ENCODE measurements at regions not wholly inside any gene's neighbourhood (a gene's known extent, or its start where the extent isn't known, plus 50 kb on each side); places are given as distances from the start of the nearest gene placed in this dataset.
"Not testable (repeated sequence)": the region's sequence is repeated elsewhere in the genome, so short reads cannot be mapped to it uniquely, and the experiment has no call there.

DNA sequence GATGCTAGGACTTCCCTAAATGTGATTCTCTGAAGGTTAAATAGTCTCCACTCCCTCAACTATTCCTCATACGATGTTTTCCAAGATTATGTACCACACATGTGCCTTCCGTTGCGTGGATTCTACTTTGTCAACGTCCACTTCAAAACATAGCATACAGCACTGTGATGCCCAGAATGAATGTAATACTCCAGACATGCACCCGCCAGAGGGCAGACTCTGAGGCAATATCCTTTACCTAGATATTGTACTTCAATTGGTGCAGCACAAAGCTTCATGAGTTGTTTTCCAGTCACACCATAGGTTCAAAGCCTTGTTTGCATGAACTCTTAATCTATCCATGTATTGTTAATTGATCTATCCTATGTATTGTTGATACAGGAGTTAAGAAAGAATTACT is 201.0 kb upstream of the NABP1 start:
- DNase-seq, result no peak

DNA sequence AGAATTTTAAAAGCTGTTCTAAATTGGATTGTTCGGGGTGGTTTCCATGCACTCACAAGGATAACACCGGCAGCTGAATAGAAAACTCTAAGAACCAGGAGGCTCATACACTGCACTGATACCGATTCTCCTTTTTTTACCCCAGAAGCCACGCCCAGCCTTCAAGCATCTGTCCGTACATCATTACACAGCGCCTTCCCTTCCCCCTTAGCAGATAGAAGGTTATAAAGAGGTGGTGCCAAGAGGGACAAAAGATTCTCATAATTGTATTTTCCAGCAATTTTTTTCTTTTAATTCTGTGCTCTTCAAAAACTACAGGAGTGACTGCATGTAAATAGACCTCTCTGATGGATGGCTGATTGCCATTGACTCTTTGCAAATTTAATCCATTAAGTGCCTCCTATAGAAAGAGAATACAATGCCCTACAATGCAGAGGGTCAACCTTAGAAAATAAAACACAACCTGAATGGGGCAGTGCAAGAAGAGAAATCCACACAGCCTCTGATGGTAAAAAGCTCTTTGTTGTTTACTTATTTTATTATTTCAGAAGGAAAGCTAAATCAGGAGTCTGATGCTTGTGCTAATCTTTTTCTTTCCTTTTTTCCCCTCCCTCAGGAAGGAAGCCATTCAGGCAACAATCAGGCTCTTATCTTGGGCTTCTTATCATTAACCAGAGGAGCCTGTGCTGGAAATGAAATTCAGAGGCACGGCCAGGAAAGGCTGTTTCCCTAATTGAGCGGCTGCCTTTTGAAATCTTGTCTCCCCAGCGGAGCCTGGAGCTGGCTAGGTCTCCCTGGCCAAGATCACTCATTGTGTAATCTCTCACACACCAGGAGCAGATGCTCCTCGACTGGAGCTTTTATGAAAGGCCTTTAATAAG is 198.9 kb upstream of the NABP1 start:
- DNase-seq, result peak; percentile 91

DNA sequence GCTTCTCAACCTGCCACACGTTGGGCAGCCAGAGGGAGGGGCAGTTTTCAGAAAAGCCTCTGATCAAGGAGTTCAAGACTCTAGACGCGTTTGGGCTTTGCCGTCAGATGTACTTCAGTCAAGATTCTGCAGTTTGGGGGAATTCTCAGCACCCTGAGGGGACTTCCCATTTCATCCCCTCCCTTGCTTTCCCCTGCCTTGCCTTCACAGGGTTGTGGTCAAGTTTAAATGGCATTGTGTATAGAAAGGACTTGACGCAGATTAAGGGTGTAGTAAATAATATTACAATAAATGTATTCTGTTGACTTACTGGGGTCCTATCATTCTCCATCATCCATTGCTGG is 198.3 kb upstream of the NABP1 start:
- DNase-seq, result no peak

DNA sequence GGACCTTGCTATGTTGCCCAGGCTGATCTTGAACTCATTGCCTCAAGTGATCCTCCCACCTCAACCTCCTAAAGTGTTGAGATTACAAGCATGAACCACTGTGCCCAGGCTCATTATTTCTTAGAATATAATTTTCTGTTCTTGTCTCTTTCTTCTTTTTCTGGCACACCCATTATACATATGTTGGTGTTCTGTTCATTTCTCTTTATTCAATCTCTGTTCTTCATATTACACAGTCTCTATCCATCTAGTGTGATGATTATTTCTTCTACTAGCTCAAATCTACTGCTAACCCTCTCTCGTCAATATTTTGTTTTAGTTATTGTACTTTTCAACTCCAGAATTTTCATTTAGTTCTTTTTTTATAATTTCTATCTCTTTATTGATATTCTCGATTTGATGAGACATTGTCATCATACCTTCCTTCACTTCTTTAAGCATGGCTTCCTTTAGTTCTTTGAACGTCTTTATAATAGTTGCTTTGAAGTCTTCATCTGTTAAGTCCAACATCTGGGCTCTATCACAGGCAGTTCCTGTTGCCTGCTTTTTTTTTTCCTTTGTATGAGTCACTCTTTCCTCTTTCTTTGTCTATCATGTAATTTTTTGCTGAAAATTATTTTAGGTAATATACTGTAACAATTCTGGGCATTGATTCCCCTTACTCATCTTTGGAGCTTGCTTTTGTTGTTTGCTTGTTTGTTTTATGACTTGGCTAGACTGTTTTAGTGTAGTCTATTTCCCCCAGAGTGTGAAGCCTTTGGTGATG is 196.4 kb upstream of the NABP1 start:
- no peak for DNase-seq

DNA sequence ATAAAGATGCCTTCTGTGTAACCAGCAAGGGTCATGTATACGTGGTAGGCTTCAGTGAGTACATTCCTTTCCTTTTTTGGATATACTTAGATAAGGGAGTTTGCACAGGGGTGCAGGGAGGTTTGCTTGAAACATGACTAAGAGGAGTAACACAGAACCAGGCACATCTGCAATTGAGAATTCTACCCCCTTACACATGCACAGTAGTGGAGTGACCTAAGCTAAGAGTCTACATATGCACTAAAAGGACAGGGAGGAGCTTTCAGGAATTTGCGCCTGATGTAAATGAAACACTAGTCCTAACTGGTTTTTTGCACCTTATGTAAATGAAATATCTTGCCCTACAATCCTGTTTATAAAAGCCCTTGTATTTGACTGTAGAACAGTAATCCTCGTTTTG is 194.8 kb upstream of the NABP1 start:
- no peak for DNase-seq

DNA sequence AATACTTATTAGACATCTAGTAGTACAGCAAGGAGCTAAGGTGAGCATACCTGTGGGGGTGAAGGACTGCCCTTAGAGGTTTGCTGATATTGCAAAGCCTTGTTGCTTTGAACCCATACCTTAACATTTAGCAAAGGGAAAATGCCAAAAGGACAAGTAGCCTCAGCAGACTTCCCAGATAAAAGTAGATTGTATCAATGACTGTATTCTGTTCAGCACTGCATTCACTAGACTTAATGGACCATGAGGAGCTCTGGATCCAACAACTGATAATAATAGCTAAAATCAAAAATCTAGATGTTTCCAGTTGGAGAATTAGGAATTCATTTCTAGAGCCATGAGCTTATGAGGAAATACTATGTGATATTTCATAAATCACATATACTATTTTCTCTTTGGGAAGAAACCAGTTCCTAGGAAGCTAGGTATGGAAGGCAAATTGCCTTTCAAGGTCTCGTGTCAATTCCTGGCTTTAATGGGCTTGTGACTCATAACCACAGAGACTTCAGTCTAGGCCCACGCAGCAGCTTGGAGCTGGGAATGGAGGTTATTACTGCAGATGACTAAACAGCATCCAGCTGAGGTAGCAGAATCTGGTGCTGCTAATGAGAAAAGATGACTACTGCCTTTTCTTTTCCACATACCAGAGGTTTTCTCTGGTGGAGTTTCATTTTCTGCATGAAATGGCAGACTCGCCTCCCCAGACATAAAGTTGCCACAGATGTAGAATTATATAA is 191.2 kb upstream of the NABP1 start:
- DNase-seq, result no peak

DNA sequence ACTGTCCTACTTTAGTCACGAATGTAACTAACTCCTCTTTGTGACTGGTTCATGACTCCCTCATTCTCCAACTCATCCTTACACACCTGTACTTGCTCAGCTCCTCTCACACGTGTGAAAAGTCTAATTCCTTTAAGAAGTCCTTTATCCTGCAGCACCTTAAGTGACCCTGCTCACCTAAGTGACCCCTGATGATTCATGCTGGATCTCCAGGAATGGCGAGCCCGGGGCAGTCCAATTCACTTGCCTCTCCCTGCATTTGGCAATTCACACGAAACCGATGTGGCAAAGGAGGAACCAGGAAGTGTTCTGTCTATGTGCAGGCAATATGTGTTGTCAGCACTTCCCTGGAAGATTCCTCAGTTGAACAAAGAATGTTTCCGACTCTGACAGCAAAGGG is 189.8 kb upstream of the NABP1 start:
- DNase-seq, result no peak

DNA sequence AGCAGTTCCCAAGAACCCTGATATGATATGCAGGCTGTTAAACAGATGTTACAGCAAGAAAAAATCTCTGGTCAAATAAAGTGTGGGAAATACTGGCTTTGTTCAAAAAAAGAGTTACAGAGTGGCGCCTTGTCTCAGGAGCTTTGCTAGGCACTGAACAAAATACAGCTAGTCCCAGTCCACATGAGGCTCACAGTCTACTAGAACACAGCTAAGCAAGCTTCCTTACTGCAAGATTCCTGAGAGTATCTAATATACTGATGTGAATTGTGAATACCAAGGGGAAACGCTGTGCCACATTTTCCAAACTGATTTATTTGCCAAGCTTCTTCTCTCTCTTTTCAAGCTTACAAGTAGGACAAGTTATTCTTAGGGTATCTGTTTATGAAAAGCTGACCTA is 188.8 kb upstream of the NABP1 start:
- DNase-seq, result no peak

DNA sequence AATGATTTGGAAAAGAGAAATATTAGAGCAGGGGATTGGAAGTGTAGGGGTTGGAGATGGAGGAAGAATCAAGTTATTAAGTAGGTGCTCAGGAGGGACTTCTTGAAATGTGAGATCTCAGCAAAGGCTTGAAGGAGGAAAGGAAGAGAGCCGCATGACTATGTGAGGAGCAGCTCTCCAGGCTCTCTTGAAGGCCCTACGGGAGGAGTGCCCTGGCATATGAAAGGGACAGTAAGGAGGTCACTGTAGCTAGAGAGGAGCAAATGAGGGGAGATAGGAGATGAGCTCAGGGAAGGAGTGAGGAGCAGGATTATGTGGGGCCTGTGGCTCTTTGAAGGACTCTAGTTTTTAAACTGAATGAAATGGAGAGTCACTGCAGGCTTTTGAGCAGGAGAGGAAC is 181.1 kb upstream of the NABP1 start:
- DNase-seq, result no peak

DNA sequence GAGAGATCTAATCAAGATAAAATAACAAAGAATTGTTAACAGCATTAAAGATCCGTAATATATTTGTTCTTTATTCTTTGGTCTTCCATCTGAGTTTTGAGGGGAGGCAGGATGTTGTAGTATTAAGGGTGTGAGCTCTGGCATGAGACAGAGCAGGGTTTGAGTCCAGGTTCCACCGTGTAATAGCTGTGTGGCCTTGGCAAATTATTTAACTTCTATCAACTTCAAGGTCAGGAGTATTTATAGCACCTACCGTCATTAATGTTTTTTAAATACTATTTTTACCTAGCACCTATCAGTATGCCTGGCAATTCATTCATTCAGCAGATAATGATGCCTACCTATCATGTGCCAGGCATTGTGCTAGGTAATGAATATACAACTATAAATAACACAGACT is 180.1 kb upstream of the NABP1 start:
- no peak for DNase-seq

DNA sequence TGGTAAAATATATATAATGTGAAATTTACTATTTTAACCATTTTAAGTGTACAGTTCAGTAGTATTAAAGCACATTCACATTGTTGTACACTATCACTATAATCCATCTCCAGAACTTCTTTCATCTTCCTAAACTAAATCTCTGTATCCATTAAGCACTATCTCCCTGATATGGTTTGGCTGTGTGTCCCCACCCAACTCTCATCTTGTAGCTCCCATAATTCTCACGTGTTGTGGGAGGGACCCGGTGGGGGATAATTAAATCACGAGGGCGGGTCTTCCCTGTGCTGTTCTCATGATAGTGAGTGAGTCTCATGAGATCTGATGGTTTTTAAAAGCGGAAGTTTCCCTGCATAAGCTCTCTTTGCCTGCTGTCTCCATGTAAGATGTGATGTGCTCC is 178.9 kb upstream of the NABP1 start:
- DNase-seq, result no peak

DNA sequence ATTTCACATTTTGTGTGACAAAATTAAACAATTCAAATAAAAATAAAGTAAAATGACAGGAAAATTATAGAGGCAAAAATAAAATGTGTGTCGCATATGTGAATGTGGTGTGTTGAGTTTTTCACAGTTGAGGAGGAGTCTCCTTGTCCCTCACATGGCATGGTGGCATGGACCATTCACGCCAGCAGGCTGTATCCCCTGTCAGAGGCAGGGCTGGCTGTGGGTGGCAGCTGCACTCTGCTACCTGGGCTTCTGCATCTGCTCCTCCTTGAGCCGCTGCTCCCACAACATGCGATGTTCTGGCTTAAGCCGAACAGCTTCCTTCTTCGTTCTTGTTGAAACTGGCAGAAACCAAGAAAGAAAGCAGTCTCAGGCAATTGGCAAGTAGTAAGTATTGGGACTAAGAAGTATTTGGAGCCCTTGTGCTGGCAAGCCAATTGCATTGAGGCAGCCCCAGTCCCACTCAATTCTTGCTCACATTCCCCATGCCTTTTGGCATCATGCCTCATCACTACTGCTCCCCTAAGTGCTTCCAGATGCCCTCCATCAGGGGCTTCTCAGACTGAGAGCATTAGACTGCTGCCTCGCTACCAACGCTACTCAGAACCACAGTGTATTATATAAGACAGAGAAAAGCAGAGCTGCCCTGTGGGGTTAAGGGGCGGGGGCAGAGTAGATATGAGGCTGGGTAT is 177.9 kb upstream of the NABP1 start:
- DNase-seq, result no peak

DNA sequence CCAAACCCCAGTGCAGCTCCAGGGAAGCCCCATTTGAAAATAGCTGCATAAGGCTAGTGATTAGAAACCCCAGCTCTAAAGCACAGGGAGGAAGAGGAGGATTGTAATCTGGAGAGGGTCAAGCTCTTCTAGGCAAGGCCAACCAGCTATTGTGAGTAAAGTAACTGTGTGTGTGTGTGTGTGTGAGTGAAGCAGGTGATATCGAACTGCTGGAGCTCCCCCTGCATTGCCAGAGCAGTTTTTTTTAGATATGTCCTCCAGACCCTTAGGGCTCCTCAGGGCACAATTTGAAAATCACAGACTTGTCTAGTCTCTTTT is 177.4 kb upstream of the NABP1 start:
- DNase-seq, result peak; percentile 60

DNA sequence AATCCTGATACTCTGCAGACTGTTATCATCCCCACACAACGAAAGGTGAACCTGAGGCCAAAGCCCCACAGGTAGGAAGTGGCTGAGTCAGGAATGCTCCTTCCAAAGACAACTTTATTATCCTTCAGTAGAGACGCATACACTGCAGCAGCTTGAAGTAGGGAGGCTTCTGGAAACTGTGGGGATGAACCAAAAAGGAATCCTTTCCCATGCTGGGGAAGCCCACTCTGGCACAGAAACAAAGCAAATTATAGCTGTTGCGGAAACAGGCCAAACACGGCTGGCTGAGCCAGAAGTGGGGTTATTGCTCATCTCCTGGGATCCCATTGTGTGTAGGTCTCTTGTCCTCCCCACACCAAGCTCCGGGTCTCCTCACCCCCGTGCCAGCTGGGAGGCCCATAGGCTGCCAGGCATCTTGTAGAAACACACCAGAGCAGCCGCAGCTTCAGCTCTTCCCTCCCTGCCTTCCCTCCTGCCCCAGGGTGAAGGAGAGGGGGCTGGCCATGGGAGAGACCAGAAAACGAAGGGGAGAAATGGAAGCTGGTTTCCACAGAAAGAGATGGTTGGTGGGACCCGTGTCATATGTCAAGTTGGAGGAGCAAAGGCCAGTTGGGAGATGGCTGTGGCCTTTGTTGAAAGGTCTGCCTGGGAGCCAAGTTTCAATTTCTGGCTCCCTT is 176.9 kb upstream of the NABP1 start:
- DNase-seq, result no peak

DNA sequence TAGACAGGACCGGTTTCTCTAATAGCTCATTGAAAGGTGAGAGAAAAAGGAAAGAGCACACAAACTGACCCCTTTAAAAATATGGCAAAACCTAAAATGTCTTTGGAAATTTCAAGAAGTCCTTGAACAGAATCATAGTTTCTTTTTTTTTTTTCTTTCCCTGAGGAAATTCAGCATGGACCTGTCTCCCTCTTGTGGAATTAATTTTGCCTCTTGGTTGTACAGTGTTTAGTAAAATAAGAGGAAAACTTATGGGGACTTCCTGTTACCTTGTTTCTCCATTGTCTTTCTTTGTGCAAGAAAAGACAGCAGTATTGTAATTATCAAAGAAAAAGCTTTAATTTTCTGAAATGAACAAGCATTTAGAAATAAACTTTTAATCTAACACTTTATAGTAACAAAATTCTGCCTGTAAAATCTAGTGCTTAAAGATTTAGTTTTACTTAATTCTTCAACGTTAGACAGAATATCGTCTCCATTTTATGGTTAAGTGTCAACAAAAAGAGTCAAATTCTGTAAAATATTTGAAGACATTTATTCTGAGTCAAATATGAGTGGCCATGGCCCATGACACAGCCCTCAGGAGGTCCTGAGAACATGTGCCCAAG is 176.3 kb upstream of the NABP1 start:
- DNase-seq, result peak; percentile 50

DNA sequence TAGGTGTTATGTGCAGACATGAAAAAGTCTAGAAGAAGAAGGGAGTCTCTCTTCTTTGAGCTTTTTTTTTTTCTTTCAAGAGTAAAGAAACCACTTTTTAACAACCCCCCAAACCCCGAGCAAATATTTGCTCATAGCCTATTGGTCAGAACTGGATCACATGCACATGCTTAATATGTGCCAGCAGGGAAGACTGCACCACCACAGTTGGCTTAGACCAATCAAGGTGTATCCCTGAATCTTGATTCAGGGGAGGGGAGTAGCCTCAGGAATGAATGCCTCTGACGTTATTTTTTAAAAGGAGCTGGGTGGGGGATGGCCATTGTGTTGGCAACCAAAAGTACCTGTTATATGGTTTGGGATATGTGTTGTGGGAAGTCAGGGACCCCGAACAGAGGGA is 171.4 kb upstream of the NABP1 start:
- no peak for DNase-seq

DNA sequence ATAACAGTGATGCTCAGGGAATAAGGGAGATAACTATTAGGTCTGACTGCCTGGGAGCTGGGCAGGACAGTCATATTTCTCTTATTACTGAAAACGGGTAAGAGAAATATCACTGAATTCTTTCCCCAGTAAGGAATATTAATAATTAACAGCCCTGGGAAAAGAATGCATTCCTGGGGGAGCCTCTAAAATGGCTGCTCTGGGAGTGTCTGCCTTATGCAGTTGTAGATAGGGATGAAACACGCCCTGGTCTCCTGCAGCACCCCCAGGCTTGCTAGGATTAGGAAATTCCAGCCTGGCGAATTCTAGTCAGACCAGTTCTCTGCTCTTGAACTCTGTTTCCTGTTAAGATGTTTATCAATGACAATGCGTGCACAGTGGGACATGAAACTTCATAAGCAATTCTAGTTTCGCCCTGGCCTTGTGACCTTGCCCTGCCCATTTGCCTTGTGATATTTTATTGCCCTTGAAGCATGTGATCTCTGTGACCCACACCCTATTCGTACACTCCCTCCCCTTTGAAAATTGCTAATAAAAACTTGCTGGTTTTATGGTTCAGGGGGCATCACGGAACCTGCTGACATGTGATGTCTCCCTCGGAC is 170.6 kb upstream of the NABP1 start:
- DNase-seq, result not testable (repeated sequence)

DNA sequence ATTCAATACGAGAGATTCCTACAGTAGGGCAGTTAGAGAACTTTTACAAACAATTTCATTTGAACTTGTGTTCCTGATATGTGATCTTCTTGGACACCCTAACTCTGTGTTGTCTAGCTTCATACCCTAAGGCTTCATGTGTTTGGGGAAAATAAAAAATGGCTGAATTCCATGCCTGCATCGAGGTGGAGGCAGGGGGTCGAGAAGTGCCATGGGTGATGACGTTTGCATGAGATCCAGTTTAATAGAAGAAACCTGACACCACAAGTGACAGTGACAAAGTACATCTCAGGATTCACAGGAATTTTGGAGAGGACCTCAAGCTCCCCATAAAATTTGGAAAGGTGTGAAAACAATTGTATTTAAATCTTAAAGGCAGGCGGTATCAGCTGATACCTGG is 169.2 kb upstream of the NABP1 start:
- no peak for DNase-seq

DNA sequence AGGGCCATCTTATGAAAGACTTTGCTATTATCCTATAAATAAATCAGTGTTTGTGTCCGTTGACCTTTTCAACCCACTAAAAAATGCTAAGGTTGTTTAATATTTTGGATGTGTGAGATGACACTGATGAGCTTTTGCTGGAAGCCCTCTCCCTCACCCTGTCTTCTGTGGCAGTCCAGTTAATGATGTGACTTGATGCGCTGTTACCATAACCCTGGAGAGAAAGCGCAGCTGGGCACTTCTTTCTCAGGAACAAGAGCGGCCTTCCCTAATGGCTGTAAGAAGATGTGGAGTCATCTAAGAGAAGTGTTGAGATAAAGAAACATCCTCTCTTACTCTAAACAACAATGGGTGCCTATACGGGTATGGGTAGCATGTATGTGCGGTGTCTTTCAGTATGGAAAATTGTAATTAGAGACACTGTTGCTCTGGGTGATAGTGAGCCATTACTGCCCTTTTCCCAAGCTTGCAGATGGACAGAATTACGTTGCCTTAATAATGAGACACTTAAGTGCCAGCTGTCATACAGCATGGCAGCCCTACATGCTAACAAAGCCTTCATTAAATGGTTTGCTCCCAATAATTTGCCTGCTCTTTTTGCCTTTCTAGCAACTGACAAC is 165.6 kb upstream of the NABP1 start:
- peak; percentile 80 for DNase-seq

DNA sequence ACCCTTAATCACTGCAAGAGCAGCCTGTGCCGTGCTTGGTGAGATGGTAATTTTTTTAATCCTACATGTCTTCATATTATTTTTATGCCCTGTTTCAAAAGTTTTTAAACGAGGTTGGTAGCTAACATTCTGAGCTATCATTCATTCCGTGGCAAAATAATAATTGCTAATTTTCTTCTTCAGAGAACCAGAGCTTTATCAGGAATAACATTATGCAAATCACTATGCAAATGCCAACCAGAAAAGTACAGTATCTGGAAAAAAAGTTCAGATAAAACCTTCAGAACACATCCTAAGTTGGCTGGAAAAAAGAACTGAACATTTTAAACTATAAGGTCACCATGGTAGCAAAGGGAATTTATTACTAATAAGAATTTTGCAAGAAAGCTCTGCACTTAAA is 165.1 kb upstream of the NABP1 start:
- DNase-seq, result no peak

DNA sequence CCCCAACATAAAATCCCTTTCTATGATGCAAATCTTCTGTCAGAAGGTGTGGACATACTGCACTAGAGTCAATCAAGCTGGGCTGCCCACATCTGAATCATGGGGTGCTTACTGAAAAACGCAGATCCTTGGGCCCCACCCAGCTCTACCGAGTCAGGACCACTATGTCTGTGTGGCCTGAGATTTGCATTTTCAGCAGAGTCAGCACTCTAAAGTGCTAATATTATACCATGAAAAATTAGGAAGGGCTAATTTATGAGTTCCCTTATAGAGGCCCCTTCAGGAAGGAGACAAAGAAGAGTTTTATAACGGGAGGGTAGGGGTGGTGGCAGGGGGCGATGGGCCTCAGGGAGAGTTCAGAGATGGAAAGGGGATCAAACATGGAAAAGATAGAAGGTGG is 163.3 kb upstream of the NABP1 start:
- no peak for DNase-seq
